ENCODE measurements at regions not wholly inside any gene's neighbourhood (a gene's known extent, or its start where the extent isn't known, plus 50 kb on each side); places are given as distances from the start of the nearest gene placed in this dataset.

- TF ChIP-seq CTCF (IDR thresholded peaks at IDR 0.05) (no peak), POLR2A (IDR thresholded peaks at IDR 0.05) (no peak)
Measured at GRCh38 chr1:189868021-189868420, 609.6 kb downstream of the BRINP3 start.

All from right lobe of liver (tissue), 4 donors.